AG10803 (cell line): ENCODE measurements at regions not wholly inside any gene's neighbourhood (a gene's known extent, or its start where the extent isn't known, plus 50 kb on each side); places are given as distances from the start of the nearest gene placed in this dataset.
A peak's percentile ranks its signal among the peaks of the same experiment; 100 is the strongest.

Source experiments
- DNase-seq: peaks from one replicate; pipeline ENCODE4 v3.0.0; 2010; ENCODE audit warnings: low read depth
- H3K4me3 ChIP-seq: 2 replicates; pipeline ENCODE4 v1.5.1; 2011; ENCODE audit warnings: mild to moderate bottlenecking, low read length, control low read depth
- CTCF ChIP-seq: conservative IDR thresholded peaks from 2 replicates; pipeline ENCODE4 v1.5.1; 2011; ENCODE audit warnings: mild to moderate bottlenecking, low read length, control low read depth, inconsistent platforms

DNA sequence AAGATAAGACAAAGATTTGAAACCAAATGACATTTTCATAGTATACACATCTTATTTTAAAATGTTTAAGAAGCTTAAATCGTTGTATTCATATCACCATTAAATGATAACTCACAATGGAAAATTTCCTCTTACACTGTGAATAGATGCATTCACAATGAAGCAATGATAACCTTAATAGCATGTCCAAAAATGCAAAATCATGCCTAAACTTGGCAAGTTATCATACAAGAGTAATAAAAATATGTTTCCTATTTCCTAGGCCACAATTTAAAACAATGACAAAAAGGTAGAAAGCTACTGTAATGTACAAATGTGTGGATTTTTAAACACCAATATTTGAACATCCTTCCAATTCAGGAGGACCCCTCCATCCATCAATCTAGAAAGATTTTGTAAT lies 157.4 kb upstream of the GULP1 start:
- TF ChIP-seq CTCF: no peak
- DNase-seq: no peak
- no peak overlapping the region for H3K4me3 ChIP-seq

DNA sequence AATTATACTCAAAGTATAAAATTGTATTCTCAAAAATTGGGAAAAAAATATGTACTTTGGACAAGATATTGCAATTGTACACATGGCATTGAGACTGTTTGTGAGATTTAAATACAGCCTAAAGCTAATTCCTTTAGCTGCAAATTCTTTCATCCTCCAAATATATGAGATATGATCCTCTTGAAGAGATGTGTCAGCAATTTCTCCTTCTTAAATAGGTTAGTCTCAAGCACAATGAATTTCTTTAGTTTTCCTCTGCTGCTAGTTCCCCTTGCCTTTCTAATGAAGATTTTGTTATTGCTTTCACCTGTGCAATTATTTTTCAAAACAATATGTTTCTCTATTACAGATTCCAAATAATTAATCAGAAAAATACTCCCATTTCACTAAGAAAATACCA lies 153.4 kb upstream of the GULP1 start:
- no peak overlapping the region for H3K4me3 ChIP-seq
- TF ChIP-seq CTCF: no peak
- DNase-seq: no peak

GRCh38 chr2:188142088-188142487 lies 149.6 kb upstream of the GULP1 start:
- no peak for TF ChIP-seq CTCF
- H3K4me3 ChIP-seq: no peak overlapping the region

GRCh38 chr2:188142636-188143295 lies 148.9 kb upstream of the GULP1 start:
- DNase-seq: peak; percentile 41
- TF ChIP-seq CTCF: no peak
- no peak overlapping the region for H3K4me3 ChIP-seq

More at GRCh38 chr2:188142088-188142487, 149.6 kb upstream of the GULP1 start:
- no peak for DNase-seq

GRCh38 chr2:188145885-188146284 lies 145.8 kb upstream of the GULP1 start:
- DNase-seq: no peak
- no peak for TF ChIP-seq CTCF
- H3K4me3 ChIP-seq: no peak overlapping the region

DNA sequence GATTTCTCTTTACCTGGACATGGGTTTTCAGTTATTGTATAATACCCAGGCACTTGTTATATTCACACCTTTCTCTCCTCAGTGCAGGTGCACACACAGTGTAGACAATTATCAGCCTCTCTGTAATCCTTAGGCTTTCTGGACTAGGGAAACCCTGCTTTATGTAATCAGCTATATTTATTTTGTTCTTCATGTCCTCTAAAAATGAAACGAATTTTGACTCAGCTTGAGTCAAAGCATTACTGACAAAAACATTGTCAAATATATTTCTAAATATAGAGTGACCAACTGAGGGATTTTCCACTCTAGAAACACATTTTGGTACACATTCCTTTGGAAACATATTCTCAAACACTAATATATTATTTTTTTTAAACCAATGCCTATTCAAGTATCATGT lies 144.8 kb upstream of the GULP1 start:
- TF ChIP-seq CTCF: no peak
- no peak overlapping the region for H3K4me3 ChIP-seq
- no peak for DNase-seq

- TF ChIP-seq CTCF: no peak
- H3K4me3 ChIP-seq: no peak overlapping the region
- DNase-seq: no peak
These were observed 140.0 kb upstream of the GULP1 start for GRCh38 chr2:188151670-188152069.
